OCI-LY1 (cell line): ENCODE measurements at regions not wholly inside any gene's neighbourhood (a gene's known extent, or its start where the extent isn't known, plus 50 kb on each side); places are given as distances from the start of the nearest gene placed in this dataset.

Source experiments
- H2AFZ ChIP-seq: fragments of 200-600 bp; sonication (generic), shearing (Covaris generic); 2 replicates; pipeline ENCODE4 v1.6.0; 2014; ENCODE audit warnings: antibody characterized with exemption, mild to moderate bottlenecking, low read length
- H3F3A ChIP-seq: fragments of 200-600 bp; sonication (generic), shearing (Covaris generic); 2 replicates; pipeline ENCODE4 v1.6.0; 2014; ENCODE audit warnings: mild to moderate bottlenecking, antibody characterized with exemption, low read length, moderate library complexity; ENCODE audit not compliant: insufficient read depth
- H3K27ac ChIP-seq: fragments of 200-600 bp; sonication (generic); 2 replicates; pipeline ENCODE4 v1.5.1; 2014; ENCODE audit warnings: low read length, mixed run types, mild to moderate bottlenecking, low read depth; ENCODE audit not compliant: poor library complexity, severe bottlenecking
- H3K27me3 ChIP-seq: fragments of 200-600 bp; sonication (generic); 2 replicates; pipeline ENCODE4 v1.6.0; 2014; ENCODE audit warnings: antibody characterized with exemption, mild to moderate bottlenecking, low read length, moderate library complexity; ENCODE audit not compliant: insufficient read depth
- H3K36me3 ChIP-seq: fragments of 200-600 bp; sonication (generic); 2 replicates; pipeline ENCODE4 v1.6.1; 2014; ENCODE audit warnings: mild to moderate bottlenecking, antibody characterized with exemption, low read length, moderate library complexity, mixed read lengths; ENCODE audit not compliant: insufficient read depth
- H3K4me1 ChIP-seq: fragments of 200-600 bp; sonication (generic); 2 replicates; pipeline ENCODE4 v1.5.1; 2014; ENCODE audit warnings: mild to moderate bottlenecking, low read length, moderate library complexity; ENCODE audit not compliant: insufficient read depth, severe bottlenecking
- H3K4me2 ChIP-seq: fragments of 200-600 bp; sonication (generic), shearing (Covaris generic); 2 replicates; pipeline ENCODE4 v1.6.1; 2014; ENCODE audit warnings: low read length
- H3K4me3 ChIP-seq: fragments of 200-600 bp; sonication (generic); 2 replicates; pipeline ENCODE4 v1.5.1; 2014; ENCODE audit warnings: low read length, low read depth, mild to moderate bottlenecking, mixed read lengths; ENCODE audit not compliant: poor library complexity, severe bottlenecking
- H3K79me2 ChIP-seq: fragments of 200-600 bp; shearing (Covaris generic); 2 replicates; pipeline ENCODE4 v1.6.1; 2016; ENCODE audit warnings: mixed run types, low read length, mixed read lengths; ENCODE audit not compliant: insufficient read depth
- H3K9ac ChIP-seq: fragments of 200-600 bp; sonication (generic), shearing (Covaris generic); 2 replicates; pipeline ENCODE4 v1.6.1; 2014; ENCODE audit warnings: mild to moderate bottlenecking, low read length, mixed read lengths
- H3K9me2 ChIP-seq: fragments of 200-600 bp; sonication (generic), shearing (Covaris generic); 2 replicates; pipeline ENCODE4 v1.6.1; 2014; ENCODE audit warnings: low read depth, mild to moderate bottlenecking, low read length, mixed read lengths
- H3K9me3 ChIP-seq: fragments of 200-600 bp; shearing (Covaris generic); 2 replicates; pipeline ENCODE4 v1.6.1; 2014; ENCODE audit warnings: low read length, mixed read lengths
- H4K20me1 ChIP-seq: fragments of 200-600 bp; sonication (generic), shearing (Covaris generic); 2 replicates; pipeline ENCODE4 v1.6.0; 2016; ENCODE audit warnings: mild to moderate bottlenecking, low read length; ENCODE audit not compliant: insufficient read depth
- EZH2 ChIP-seq: fragments of 200-600 bp; sonication (generic), shearing (Covaris generic); IDR thresholded peaks from 2 replicates; pipeline ENCODE4 v1.8.0; 2017; ENCODE audit warnings: borderline replicate concordance, mixed run types, mild to moderate bottlenecking, antibody characterized with exemption, low read length, moderate library complexity, mixed read lengths
- TF ChIP-seq, protein P1 (sequence below): fragments of 200-600 bp; sonication (generic), shearing (Covaris generic); IDR thresholded peaks from 2 replicates; pipeline ENCODE4 v1.5.1; 2017; ENCODE audit warnings: mild to moderate bottlenecking, antibody characterized with exemption, low read length, moderate library complexity, mixed read lengths

DNA sequence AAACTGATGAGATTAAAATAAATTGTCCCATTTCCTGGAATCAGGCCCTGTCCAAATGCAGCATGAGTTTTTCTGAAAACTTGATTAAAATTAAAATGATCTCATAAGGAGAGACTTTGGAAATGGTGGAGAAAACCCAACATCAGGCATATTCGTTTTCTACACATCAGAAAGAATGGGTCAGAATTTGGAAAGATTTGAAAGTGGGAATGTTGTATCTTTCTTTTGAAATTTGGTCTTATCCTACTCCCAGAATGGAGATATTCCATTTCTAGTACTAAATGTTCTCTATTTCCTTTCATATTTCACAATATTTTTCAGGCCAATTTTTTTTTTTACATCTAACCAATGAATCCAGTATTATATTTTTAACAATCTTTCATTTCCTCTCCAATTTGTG is 223.9 kb upstream of the RXFP2 start:
- H3K9me2 ChIP-seq: no peaks in the 10 kb centered on the region
- no peaks in the 10 kb centered on the region for H3K9me3 ChIP-seq
- no peak overlapping the region for H3K4me3 ChIP-seq
- H3F3A ChIP-seq: no peaks in the 10 kb centered on the region
- H2AFZ ChIP-seq: no peak overlapping the region
- H3K36me3 ChIP-seq: no peaks in the 10 kb centered on the region
- no peaks in the 10 kb centered on the region for H4K20me1 ChIP-seq
- TF ChIP-seq EZH2: no peak
- TF ChIP-seq, protein P1, sequence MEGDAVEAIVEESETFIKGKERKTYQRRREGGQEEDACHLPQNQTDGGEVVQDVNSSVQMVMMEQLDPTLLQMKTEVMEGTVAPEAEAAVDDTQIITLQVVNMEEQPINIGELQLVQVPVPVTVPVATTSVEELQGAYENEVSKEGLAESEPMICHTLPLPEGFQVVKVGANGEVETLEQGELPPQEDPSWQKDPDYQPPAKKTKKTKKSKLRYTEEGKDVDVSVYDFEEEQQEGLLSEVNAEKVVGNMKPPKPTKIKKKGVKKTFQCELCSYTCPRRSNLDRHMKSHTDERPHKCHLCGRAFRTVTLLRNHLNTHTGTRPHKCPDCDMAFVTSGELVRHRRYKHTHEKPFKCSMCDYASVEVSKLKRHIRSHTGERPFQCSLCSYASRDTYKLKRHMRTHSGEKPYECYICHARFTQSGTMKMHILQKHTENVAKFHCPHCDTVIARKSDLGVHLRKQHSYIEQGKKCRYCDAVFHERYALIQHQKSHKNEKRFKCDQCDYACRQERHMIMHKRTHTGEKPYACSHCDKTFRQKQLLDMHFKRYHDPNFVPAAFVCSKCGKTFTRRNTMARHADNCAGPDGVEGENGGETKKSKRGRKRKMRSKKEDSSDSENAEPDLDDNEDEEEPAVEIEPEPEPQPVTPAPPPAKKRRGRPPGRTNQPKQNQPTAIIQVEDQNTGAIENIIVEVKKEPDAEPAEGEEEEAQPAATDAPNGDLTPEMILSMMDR: no peak
- H3K4me2 ChIP-seq: no peak overlapping the region
- H3K79me2 ChIP-seq: no peaks in the 10 kb centered on the region
- no peaks in the 10 kb centered on the region for H3K4me1 ChIP-seq
- H3K27me3 ChIP-seq: no peaks in the 10 kb centered on the region
- H3K27ac ChIP-seq: no peak overlapping the region
- no peak overlapping the region for H3K9ac ChIP-seq

DNA sequence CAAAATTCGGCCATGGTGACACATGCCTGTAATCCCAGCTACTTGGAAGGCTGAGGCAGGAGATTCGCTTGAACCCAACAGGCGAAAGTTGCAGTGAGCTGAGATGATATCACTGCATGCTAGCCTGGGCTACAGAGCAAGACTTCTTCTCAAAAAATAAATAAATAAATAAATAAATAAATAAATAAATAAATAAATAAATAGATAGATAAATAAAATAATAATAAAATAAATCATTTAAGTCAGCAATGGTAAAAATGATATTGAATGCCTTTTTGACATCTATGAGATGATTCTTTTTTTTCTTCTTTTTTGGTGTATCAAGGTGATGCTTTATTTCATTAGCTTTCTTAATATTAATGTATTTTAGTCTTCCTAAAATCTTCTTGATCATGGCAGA is 221.7 kb upstream of the RXFP2 start:
- no peaks in the 10 kb centered on the region for H3K4me1 ChIP-seq
- H3K9me3 ChIP-seq: no peaks in the 10 kb centered on the region
- TF ChIP-seq EZH2: no peak
- TF ChIP-seq, protein P1: no peak
- no peak overlapping the region for H3K27ac ChIP-seq
- no peaks in the 10 kb centered on the region for H3K9me2 ChIP-seq
- H4K20me1 ChIP-seq: no peaks in the 10 kb centered on the region
- H3K36me3 ChIP-seq: no peaks in the 10 kb centered on the region
- no peak overlapping the region for H3K4me3 ChIP-seq
- H3K79me2 ChIP-seq: no peaks in the 10 kb centered on the region
- no peak overlapping the region for H2AFZ ChIP-seq
- H3F3A ChIP-seq: no peaks in the 10 kb centered on the region
- no peak overlapping the region for H3K4me2 ChIP-seq
- no peak overlapping the region for H3K9ac ChIP-seq
- no peaks in the 10 kb centered on the region for H3K27me3 ChIP-seq

DNA sequence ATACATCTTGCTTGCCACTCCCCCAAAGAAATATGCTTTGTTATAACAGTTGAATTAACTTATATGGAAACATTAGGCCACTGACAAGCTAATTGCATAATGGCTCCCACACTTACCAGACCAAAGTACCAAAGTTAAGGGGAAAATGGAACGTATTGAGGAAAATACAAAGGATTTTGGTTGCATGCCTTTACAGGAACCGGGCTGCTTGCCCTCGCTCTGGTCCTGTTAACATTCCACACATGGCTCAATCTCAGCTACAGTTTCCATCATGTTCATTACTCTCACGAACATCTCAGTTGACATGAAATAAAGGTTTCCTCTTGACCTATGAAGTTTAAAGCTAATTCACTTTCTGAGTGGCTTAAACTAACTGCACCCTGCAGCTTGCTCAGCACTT is 220.7 kb upstream of the RXFP2 start:
- H3K27me3 ChIP-seq: no peaks in the 10 kb centered on the region
- H3K9me3 ChIP-seq: no peaks in the 10 kb centered on the region
- TF ChIP-seq EZH2: no peak
- TF ChIP-seq, protein P1: no peak
- no peak overlapping the region for H3K4me3 ChIP-seq
- H3K27ac ChIP-seq: no peak overlapping the region
- no peaks in the 10 kb centered on the region for H3K9me2 ChIP-seq
- H3K4me2 ChIP-seq: no peak overlapping the region
- H4K20me1 ChIP-seq: no peaks in the 10 kb centered on the region
- no peak overlapping the region for H2AFZ ChIP-seq
- H3K36me3 ChIP-seq: no peaks in the 10 kb centered on the region
- H3K79me2 ChIP-seq: no peaks in the 10 kb centered on the region
- no peaks in the 10 kb centered on the region for H3F3A ChIP-seq
- no peak overlapping the region for H3K9ac ChIP-seq
- H3K4me1 ChIP-seq: no peaks in the 10 kb centered on the region
